H9 (cell line): ENCODE measurements at regions not wholly inside any gene's neighbourhood (a gene's known extent, or its start where the extent isn't known, plus 50 kb on each side); places are given as distances from the start of the nearest gene placed in this dataset.

Source experiments
- DNase-seq: peaks from one replicate; pipeline ENCODE4 v3.0.0-alpha.2; 2017
- H2AFZ ChIP-seq: one replicate; pipeline ENCODE4 v1.6.1; 2013; ENCODE audit warnings: mild to moderate bottlenecking, low read length, control low read depth, moderate library complexity
- H2AK5ac ChIP-seq: 2 replicates; pipeline ENCODE4 v1.6.1; 2013; ENCODE audit warnings: low read length, control low read depth, mixed read lengths; ENCODE audit not compliant: insufficient read length
- H2BK120ac ChIP-seq: one replicate; pipeline ENCODE4 v1.6.1; 2013; ENCODE audit warnings: low read depth, mild to moderate bottlenecking, low read length, control low read depth, inconsistent platforms; ENCODE audit not compliant: poor library complexity, severe bottlenecking
- H2BK12ac ChIP-seq: 2 replicates; pipeline ENCODE4 v1.6.1; 2013; ENCODE audit warnings: low read length, control low read depth, mixed read lengths, low read depth; ENCODE audit not compliant: insufficient read length
- H2BK15ac ChIP-seq: 2 replicates; pipeline ENCODE4 v1.6.1; 2013; ENCODE audit warnings: low read depth, low read length, control low read depth
- H2BK20ac ChIP-seq: one replicate; pipeline ENCODE4 v1.6.1; 2013; ENCODE audit warnings: low read depth, mild to moderate bottlenecking, low read length, control low read depth, inconsistent platforms; ENCODE audit not compliant: poor library complexity, severe bottlenecking
- H2BK5ac ChIP-seq: 2 replicates; pipeline ENCODE4 v1.6.1; 2013; ENCODE audit warnings: low read length, control low read depth, mixed read lengths; ENCODE audit not compliant: insufficient read length
- H3K14ac ChIP-seq: 2 replicates; pipeline ENCODE4 v1.6.1; 2013; ENCODE audit warnings: low read length, control low read depth; ENCODE audit not compliant: insufficient read depth
- H3K18ac ChIP-seq: 2 replicates; pipeline ENCODE4 v1.6.1; 2013; ENCODE audit warnings: low read depth, mild to moderate bottlenecking, mixed read lengths, low read length, control low read depth; ENCODE audit not compliant: insufficient read length
- H3K23ac ChIP-seq: 2 replicates; pipeline ENCODE4 v1.6.1; 2013; ENCODE audit warnings: low read length, control low read depth, mixed read lengths, low read depth; ENCODE audit not compliant: insufficient read length
- H3K23me2 ChIP-seq: 2 replicates; pipeline ENCODE4 v1.6.1; 2013; ENCODE audit warnings: low read depth, mild to moderate bottlenecking, mixed read lengths, low read length, control low read depth; ENCODE audit not compliant: insufficient read length, poor library complexity, severe bottlenecking
- H3K27ac ChIP-seq: 2 replicates; pipeline ENCODE4 v1.5.1; 2013; ENCODE audit warnings: low read length, control low read depth, mixed read lengths, low read depth; ENCODE audit not compliant: insufficient read length
- H3K27me3 ChIP-seq: 2 replicates; pipeline ENCODE4 v1.6.1; 2013; ENCODE audit warnings: low read length, control low read depth, inconsistent platforms; ENCODE audit not compliant: insufficient read depth
- H3K4ac ChIP-seq: 2 replicates; pipeline ENCODE4 v1.6.1; 2013; ENCODE audit warnings: low read depth, mild to moderate bottlenecking, control low read depth, inconsistent platforms, low read length, moderate library complexity
- H3K4me1 ChIP-seq: 2 replicates; pipeline ENCODE4 v1.6.1; 2013; ENCODE audit warnings: low read length, control low read depth, inconsistent platforms; ENCODE audit not compliant: insufficient read depth
- H3K4me2 ChIP-seq: 2 replicates; pipeline ENCODE4 v1.6.1; 2013; ENCODE audit warnings: low read length, control low read depth, mixed read lengths; ENCODE audit not compliant: insufficient read length, insufficient read depth
- H3K56ac ChIP-seq: 2 replicates; pipeline ENCODE4 v1.6.1; 2013; ENCODE audit warnings: low read depth, mild to moderate bottlenecking, mixed read lengths, low read length, control low read depth; ENCODE audit not compliant: insufficient read length
- H3K79me1 ChIP-seq: 2 replicates; pipeline ENCODE4 v1.6.1; 2013; ENCODE audit warnings: low read depth, mild to moderate bottlenecking, moderate library complexity, low read length, control low read depth, inconsistent platforms; ENCODE audit not compliant: insufficient read depth, poor library complexity, severe bottlenecking
- H3K79me2 ChIP-seq: 2 replicates; pipeline ENCODE4 v1.6.1; 2013; ENCODE audit warnings: low read length, control low read depth, inconsistent platforms; ENCODE audit not compliant: insufficient read depth
- H3K9ac ChIP-seq: 2 replicates; pipeline ENCODE4 v1.6.1; 2013; ENCODE audit warnings: low read length, control low read depth, mixed read lengths; ENCODE audit not compliant: insufficient read length; ENCODE audit errors: extremely low read depth
- H3K9me3 ChIP-seq: one replicate; pipeline ENCODE4 v1.6.1; 2013; ENCODE audit warnings: low read depth, low read length, inconsistent platforms; ENCODE audit not compliant: control insufficient read depth
- H3T11ph ChIP-seq: one replicate; pipeline ENCODE4 v1.6.1; 2013; ENCODE audit warnings: mild to moderate bottlenecking, low read length, control low read depth, inconsistent platforms
- H4K20me1 ChIP-seq: one replicate; pipeline ENCODE4 v1.6.1; 2013; ENCODE audit not compliant: control insufficient read depth, insufficient read length, insufficient read depth
- H4K5ac ChIP-seq: 2 replicates; pipeline ENCODE4 v1.6.1; 2013; ENCODE audit warnings: low read depth, mild to moderate bottlenecking, mixed read lengths, low read length, control low read depth; ENCODE audit not compliant: insufficient read length
- H4K8ac ChIP-seq: replicated peaks from 2 replicates; pipeline ENCODE4 v1.6.1; 2013; ENCODE audit warnings: low read length, control low read depth, mixed read lengths, low read depth; ENCODE audit not compliant: insufficient read length
- H4K91ac ChIP-seq: 2 replicates; pipeline ENCODE4 v1.6.1; 2013; ENCODE audit warnings: low read depth, mild to moderate bottlenecking, moderate library complexity, mixed read lengths, low read length, control low read depth; ENCODE audit not compliant: insufficient read length
- H3K27ac Mint-ChIP-seq, 3 experiments: 2 replicates in 2 of 3; 3 replicates in 1 of 3; pipeline ENCODE4 v1.8.0; 2020 to 2021; ENCODE audit warnings: mixed read lengths in 3 of 3, mild to moderate bottlenecking in 1 of 3, moderate library complexity in 1 of 3
- H3K27me3 Mint-ChIP-seq: 2 replicates; pipeline ENCODE4 v1.8.0; 2021; ENCODE audit warnings: low read depth, mild to moderate bottlenecking, moderate library complexity, mixed read lengths
- H3K36me3 Mint-ChIP-seq, 3 experiments: 2 replicates in 2 of 3; 3 replicates in 1 of 3; pipeline ENCODE4 v1.8.0; 2020 to 2021; ENCODE audit warnings: low read depth in 3 of 3, mixed read lengths in 3 of 3; ENCODE audit not compliant: insufficient read depth in 1 of 3
- H3K4me1 Mint-ChIP-seq, 2 experiments: 2 replicates each; pipeline ENCODE4 v1.8.0; 2020; ENCODE audit warnings: mixed read lengths in 2 of 2
- H3K4me3 Mint-ChIP-seq, 2 experiments: 2 replicates in 1 of 2; 3 replicates in 1 of 2; pipeline ENCODE4 v1.8.0; 2020 to 2021; ENCODE audit warnings: mild to moderate bottlenecking in 2 of 2, mixed read lengths in 2 of 2, moderate library complexity in 1 of 2
- H3K9me3 Mint-ChIP-seq, 2 experiments: 2 replicates in 1 of 2; 3 replicates in 1 of 2; pipeline ENCODE4 v1.8.0; 2020; ENCODE audit warnings: mild to moderate bottlenecking in 2 of 2, mixed read lengths in 2 of 2, moderate library complexity in 1 of 2
- CTCF ChIP-seq: fragments of 200-600 bp; sonication (generic); conservative IDR thresholded peaks from 3 replicates; pipeline ENCODE4 v1.8.0; 2021; ENCODE audit warnings: antibody characterized with exemption, mild to moderate bottlenecking
- WGBS: extraction: QIAGEN DNeasy Blood & Tissue Kit; methylation state at CpG from one replicate; pipeline ENCODE4 v1.1.7; 2013; ENCODE audit warnings: missing lambda C conversion rate, low lambda C conversion rate, mixed read lengths; ENCODE audit not compliant: insufficient read length; ENCODE audit errors: extremely low coverage; 5-methylcytosine and 5-hydroxymethylcytosine counted together

GRCh38 chr2:367246-367645 lies 79.4 kb upstream of the ALKAL2 start:
- WGBS: no CpG with 5 or more reads among the region's 6 CpGs
- Histone ChIP-seq H4K20me1 (no peaks in the 10 kb centered on the region), H3K56ac (no peak overlapping the region), H3K14ac (no peak overlapping the region), H3K79me1 (no peaks in the 10 kb centered on the region), H3K4me1 (no peaks in the 10 kb centered on the region), H3K4ac (no peak overlapping the region), H2BK20ac (no peak overlapping the region), H3K23me2 (no peaks in the 10 kb centered on the region), H4K5ac (no peak overlapping the region), H3K9ac (no peak overlapping the region), H3T11ph (no peak overlapping the region), H3K79me2 (no peaks in the 10 kb centered on the region), H3K23ac (no peak overlapping the region), H2BK120ac (no peak overlapping the region), H4K91ac (no peak overlapping the region), H3K18ac (no peak overlapping the region), H2AK5ac (no peak overlapping the region), H2BK5ac (no peak overlapping the region), H3K27me3 (no peaks in the 10 kb centered on the region), H3K4me2 (no peak overlapping the region), H3K9me3 (no peaks in the 10 kb centered on the region), H3K27ac (no peak overlapping the region), H2AFZ (no peak overlapping the region), H2BK15ac (no peak overlapping the region), H2BK12ac (no peak overlapping the region), H4K8ac (no peak overlapping the region)
- no peaks in the 10 kb centered on the region for H3K4me1 Mint-ChIP-seq
- H3K27ac Mint-ChIP-seq: no peak overlapping the region
- H3K9me3 Mint-ChIP-seq: peaks cover 17 to 23% of the 10 kb centered on the region in 2 experiments
- H3K27me3 Mint-ChIP-seq: peaks cover 18% of the 10 kb centered on the region
- no peak for TF ChIP-seq CTCF
- no peak for DNase-seq
- H3K36me3 Mint-ChIP-seq: peaks cover 0 to 5% (median 5%) of the 10 kb centered on the region in 3 experiments; a peak in 3 of 7 replicates
- H3K4me3 Mint-ChIP-seq: no peak overlapping the region
